ENCODE measurements at regions not wholly inside any gene's neighbourhood (a gene's known extent, or its start where the extent isn't known, plus 50 kb on each side); places are given as distances from the start of the nearest gene placed in this dataset.

DNA sequence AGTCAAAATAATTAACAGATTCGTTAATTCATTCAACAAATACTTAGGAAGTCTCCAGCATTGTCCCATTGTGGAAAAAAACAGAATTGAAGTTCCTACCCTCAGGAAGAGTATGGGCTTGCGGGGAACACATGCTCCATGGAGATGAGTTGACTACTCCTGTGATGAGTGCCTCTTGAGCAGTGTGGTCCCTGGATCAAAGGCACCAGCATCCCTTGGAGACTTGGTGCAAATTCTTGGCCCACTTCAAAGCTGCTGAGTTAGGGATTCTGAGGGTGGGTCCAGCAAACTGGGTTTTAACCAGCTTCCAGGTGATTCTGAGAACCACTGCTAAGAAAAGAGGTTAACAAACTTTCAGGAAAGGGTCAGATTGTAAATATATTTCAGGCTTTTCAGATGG lies 361.6 kb downstream of the MYCN start:
- TF ChIP-seq CTCF (conservative IDR thresholded peaks at IDR 0.05; ENCODE audit: low read length) = no peak
- TF ChIP-seq EZH2phosphoT487 (IDR thresholded peaks at IDR 0.05; ENCODE audit: borderline replicate concordance) = no peak
